Chondrocyte (in vitro differentiated cells): ENCODE measurements at regions not wholly inside any gene's neighbourhood (a gene's known extent, or its start where the extent isn't known, plus 50 kb on each side); places are given as distances from the start of the nearest gene placed in this dataset.

Experiments used
- DNase-seq: peaks from one replicate; pipeline ENCODE4 v3.0.0; 2021; ENCODE audit warnings: mixed read lengths, low spot score
- H3K27ac Mint-ChIP-seq: one replicate; pipeline ENCODE4 v1.8.0; 2021; ENCODE audit warnings: mild to moderate bottlenecking, moderate library complexity, mixed read lengths; ENCODE audit not compliant: unreplicated experiment
- H3K27me3 Mint-ChIP-seq: 2 replicates; pipeline ENCODE4 v1.8.0; 2021; ENCODE audit warnings: low read depth, mixed read lengths
- H3K36me3 Mint-ChIP-seq: 2 replicates; pipeline ENCODE4 v1.8.0; 2021; ENCODE audit warnings: low read depth, mixed read lengths
- H3K4me1 Mint-ChIP-seq: 2 replicates; pipeline ENCODE4 v1.8.0; 2021; ENCODE audit warnings: low read depth, mild to moderate bottlenecking, mixed read lengths
- H3K4me3 Mint-ChIP-seq: one replicate; pipeline ENCODE4 v1.8.0; 2021; ENCODE audit warnings: mild to moderate bottlenecking, moderate library complexity, mixed read lengths; ENCODE audit not compliant: unreplicated experiment
- H3K9me3 Mint-ChIP-seq: 2 replicates; pipeline ENCODE4 v1.8.0; 2021; ENCODE audit warnings: low read depth, mixed read lengths
- TF ChIP-seq, protein P1 (sequence below): fragments of 200-600 bp; sonication (generic); IDR thresholded peaks from 2 replicates; pipeline ENCODE4 v1.5.0; 2021; ENCODE audit warnings: antibody characterized with exemption, mild to moderate bottlenecking, moderate library complexity

DNA sequence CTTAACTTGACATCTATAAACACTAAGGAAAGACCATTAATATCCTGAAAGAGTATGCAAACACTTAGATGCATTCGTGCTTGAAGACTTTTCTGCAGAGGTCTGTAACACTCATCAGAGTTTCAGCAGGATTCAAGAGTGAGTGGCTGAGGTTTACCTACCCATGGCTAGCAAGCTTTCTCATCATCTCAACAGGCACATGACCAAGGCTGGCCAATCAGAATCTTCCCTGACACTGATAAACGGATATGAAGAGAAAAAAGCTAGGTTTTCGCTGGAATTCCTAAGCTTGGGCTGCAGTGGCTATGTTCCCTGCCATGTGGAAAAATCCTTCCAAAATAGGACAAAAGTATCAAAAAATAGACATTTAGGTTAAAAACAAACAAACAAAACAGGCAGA lies 162.1 kb upstream of the USP15 start:
- Mint-ChIP-seq H3K9me3 (no peaks in the 10 kb centered on the region), H3K4me1 (no peaks in the 10 kb centered on the region), H3K4me3 (no peak overlapping the region), H3K27me3 (peaks cover 14% of the 10 kb centered on the region), H3K27ac (no peak overlapping the region), H3K36me3 (no peaks in the 10 kb centered on the region)
- TF ChIP-seq, protein P1, sequence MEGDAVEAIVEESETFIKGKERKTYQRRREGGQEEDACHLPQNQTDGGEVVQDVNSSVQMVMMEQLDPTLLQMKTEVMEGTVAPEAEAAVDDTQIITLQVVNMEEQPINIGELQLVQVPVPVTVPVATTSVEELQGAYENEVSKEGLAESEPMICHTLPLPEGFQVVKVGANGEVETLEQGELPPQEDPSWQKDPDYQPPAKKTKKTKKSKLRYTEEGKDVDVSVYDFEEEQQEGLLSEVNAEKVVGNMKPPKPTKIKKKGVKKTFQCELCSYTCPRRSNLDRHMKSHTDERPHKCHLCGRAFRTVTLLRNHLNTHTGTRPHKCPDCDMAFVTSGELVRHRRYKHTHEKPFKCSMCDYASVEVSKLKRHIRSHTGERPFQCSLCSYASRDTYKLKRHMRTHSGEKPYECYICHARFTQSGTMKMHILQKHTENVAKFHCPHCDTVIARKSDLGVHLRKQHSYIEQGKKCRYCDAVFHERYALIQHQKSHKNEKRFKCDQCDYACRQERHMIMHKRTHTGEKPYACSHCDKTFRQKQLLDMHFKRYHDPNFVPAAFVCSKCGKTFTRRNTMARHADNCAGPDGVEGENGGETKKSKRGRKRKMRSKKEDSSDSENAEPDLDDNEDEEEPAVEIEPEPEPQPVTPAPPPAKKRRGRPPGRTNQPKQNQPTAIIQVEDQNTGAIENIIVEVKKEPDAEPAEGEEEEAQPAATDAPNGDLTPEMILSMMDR, result no peak
- DNase-seq, result no peak

DNA sequence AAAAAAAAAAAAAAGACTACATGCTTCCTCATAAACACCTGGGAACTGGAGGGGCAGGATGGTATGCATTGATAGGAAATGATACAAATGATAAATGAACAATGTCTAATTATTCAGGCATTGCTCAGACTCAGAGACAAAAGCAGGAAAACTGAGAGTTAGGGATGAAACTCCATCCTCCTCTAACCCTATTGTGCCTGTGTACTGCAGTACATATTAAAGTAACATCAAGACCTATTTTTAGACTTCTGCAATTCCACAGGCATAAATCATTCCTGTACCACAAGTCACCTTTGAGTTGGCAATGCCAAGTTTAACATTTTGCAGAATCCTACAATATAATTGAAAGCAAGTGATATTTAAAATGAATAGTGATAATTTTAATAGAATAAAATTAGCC lies 156.5 kb upstream of the USP15 start:
- Mint-ChIP-seq H3K27me3 (peaks cover 22% of the 10 kb centered on the region), H3K4me1 (no peaks in the 10 kb centered on the region), H3K4me3 (no peak overlapping the region)

DNA sequence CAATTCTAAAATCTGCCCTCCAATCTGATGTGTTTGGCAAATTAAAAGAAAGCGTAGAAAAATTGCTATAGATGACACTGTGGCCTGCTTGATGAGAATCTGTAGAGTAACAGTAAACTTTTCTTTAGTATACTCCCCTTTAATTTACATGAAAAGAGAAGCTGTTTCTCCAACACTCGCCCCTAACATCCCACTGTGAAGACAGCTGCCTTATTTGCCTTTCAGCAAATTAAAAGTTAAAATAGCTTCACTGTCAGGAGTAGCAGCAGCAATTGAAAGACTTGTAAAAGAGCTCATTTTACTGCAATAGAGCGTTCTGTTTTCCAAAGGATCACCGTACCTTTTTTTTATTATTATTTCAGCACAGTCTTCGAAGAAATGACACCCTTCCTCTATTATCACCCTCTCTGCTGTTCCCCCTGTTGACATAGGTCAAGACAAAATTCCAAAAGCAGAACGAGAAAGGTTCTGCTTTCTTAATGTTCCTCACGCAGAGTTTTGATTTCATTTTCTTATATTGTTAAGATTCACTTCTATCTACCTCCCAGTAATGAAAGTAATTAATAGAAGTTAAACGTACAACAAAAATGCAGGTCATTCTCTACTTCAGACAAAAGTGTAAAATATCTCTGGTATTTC lies 153.5 kb upstream of the USP15 start:
- Mint-ChIP-seq H3K9me3 (peaks cover 10% of the 10 kb centered on the region), H3K4me3 (no peak overlapping the region), H3K4me1 (no peaks in the 10 kb centered on the region), H3K27me3 (peaks cover 37% of the 10 kb centered on the region), H3K27ac (no peak overlapping the region), H3K36me3 (no peaks in the 10 kb centered on the region)
- no peak for DNase-seq
- TF ChIP-seq, protein P1, result no peak

More for the DNA sequence above, 156.5 kb upstream of the USP15 start:
- TF ChIP-seq, protein P1, result no peak
- no peak for DNase-seq
- no peaks in the 10 kb centered on the region for H3K36me3 Mint-ChIP-seq
- no peak overlapping the region for H3K27ac Mint-ChIP-seq
- no peaks in the 10 kb centered on the region for H3K9me3 Mint-ChIP-seq

DNA sequence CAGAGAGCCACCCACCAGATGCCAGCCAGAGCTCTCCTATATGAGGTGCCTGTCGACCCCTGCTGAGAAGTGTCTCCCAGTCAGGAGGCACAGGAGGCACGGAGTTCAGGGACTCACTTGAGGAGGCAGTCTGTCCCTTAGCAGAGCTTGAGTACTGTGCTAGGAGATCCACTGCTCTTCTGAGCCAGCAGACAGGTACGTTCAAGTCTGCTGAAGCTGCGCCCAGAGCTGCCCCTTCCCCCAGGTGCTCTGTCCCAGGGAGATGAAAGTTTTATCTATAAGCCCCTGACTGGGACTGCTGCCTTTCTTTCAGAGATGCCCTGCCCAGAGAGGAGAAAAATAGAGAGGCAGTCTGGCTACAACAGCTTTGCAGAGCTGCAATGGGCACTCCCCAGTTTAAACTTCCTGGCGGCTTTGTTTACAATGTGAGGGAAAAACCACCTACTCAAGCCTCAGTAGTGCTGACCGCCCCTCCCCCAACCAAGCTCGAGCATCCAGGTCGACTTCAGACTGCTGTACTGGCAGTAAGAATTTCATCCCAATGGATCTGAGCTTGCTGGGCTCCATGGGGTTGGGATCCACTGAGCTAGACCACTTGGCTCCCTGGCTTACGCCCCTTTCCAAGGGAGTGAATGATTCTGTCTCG lies 146.7 kb upstream of the USP15 start:
- Mint-ChIP-seq H3K9me3 (peaks cover 12% of the 10 kb centered on the region), H3K27me3 (peaks cover 38% of the 10 kb centered on the region), H3K4me1 (no peaks in the 10 kb centered on the region), H3K36me3 (no peaks in the 10 kb centered on the region), H3K27ac (no peak overlapping the region), H3K4me3 (no peak overlapping the region)
- TF ChIP-seq, protein P1, result no peak
- peak; percentile 47 for DNase-seq

DNA sequence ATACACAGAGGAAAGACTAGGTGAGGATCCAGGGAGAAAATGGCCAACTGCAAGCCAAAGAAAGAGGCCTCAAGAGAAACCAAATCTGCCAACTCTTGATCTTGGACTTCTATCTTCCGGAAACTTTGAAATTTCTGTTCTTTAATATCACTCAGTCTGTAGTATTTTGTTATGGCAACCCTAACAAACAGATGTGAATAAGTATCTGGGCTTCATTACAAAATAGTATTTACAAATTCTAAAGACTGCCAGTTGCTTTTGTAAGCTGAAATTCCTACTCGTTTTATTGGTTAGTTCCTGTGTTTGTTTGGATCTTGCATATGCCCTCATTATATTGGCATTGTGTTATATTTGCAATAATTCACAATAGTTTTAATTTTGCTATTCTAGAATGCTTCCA lies 143.2 kb upstream of the USP15 start:
- Mint-ChIP-seq H3K27me3 (peaks cover 28% of the 10 kb centered on the region), H3K9me3 (peaks cover 2% of the 10 kb centered on the region), H3K4me3 (no peak overlapping the region), H3K4me1 (no peaks in the 10 kb centered on the region), H3K36me3 (no peaks in the 10 kb centered on the region), H3K27ac (no peak overlapping the region)
- no peak for DNase-seq
- TF ChIP-seq, protein P1, result no peak
